ENCODE measurements at regions not wholly inside any gene's neighbourhood (a gene's known extent, or its start where the extent isn't known, plus 50 kb on each side); places are given as distances from the start of the nearest gene placed in this dataset.

- Histone ChIP-seq H2AFZ (ENCODE audit: control insufficient read depth, low read depth, low read length) (no peak overlapping the region), H3K27me3 (replicated peaks in 1 of 2; ENCODE audit: control insufficient read depth in 2 of 2, insufficient read depth in 2 of 2, low read length in 1 of 2) (peaks cover 0 to 3% of the 10 kb centered on the region in 2 experiments; a peak in 3 of 4 replicates), H3K27ac (ENCODE audit: control insufficient read depth, insufficient read depth) (no peak overlapping the region), H3K36me3 (ENCODE audit: control insufficient read depth in 2 of 2, insufficient read depth in 2 of 2, low read length in 1 of 2) (no peaks in the 10 kb centered on the region), H3K9me3 (replicated peaks; ENCODE audit: control insufficient read depth, insufficient read depth, low read length) (no peaks in the 10 kb centered on the region), H3K79me2 (ENCODE audit: control insufficient read depth, insufficient read depth, low read length) (no peaks in the 10 kb centered on the region), H3K4me3 (no peak overlapping the region), H4K20me1 (ENCODE audit: control insufficient read depth, insufficient read depth) (no peaks in the 10 kb centered on the region; the same call in 1 of the 2 replicates), H3K4me1 (ENCODE audit: control insufficient read depth, insufficient read depth, low read length) (no peaks in the 10 kb centered on the region), H3K9ac (ENCODE audit: control insufficient read depth, insufficient read depth, low read length) (no peak overlapping the region), H3K4me2 (ENCODE audit: control insufficient read depth, insufficient read depth) (no peak overlapping the region)
- intact Hi-C loops (cut with micrococcal nuclease; ENCODE audit: unreplicated experiment), result no loop called here
- ChIA-PET CTCF (no interaction called here), POLR2A (no interaction called here), RAD21 (ENCODE audit: unreplicated experiment) (no interaction called here), SMC1A (ENCODE audit: uncharacterized antibody, unreplicated experiment) (no interaction called here)
- 26% methylated on average over 22 of the region's 22 CpGs for WGBS (ENCODE audit: insufficient coverage, insufficient replicate concordance, low lambda C conversion rate, missing lambda C conversion rate)
- TF ChIP-seq, protein P1, sequence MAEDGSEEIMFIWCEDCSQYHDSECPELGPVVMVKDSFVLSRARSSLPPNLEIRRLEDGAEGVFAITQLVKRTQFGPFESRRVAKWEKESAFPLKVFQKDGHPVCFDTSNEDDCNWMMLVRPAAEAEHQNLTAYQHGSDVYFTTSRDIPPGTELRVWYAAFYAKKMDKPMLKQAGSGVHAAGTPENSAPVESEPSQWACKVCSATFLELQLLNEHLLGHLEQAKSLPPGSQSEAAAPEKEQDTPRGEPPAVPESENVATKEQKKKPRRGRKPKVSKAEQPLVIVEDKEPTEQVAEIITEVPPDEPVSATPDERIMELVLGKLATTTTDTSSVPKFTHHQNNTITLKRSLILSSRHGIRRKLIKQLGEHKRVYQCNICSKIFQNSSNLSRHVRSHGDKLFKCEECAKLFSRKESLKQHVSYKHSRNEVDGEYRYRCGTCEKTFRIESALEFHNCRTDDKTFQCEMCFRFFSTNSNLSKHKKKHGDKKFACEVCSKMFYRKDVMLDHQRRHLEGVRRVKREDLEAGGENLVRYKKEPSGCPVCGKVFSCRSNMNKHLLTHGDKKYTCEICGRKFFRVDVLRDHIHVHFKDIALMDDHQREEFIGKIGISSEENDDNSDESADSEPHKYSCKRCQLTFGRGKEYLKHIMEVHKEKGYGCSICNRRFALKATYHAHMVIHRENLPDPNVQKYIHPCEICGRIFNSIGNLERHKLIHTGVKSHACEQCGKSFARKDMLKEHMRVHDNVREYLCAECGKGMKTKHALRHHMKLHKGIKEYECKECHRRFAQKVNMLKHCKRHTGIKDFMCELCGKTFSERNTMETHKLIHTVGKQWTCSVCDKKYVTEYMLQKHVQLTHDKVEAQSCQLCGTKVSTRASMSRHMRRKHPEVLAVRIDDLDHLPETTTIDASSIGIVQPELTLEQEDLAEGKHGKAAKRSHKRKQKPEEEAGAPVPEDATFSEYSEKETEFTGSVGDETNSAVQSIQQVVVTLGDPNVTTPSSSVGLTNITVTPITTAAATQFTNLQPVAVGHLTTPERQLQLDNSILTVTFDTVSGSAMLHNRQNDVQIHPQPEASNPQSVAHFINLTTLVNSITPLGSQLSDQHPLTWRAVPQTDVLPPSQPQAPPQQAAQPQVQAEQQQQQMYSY (CRISPR knock-in tag; IDR thresholded peaks at IDR 0.05), result no peak
- TF ChIP-seq POU2F2 (IDR thresholded peaks at IDR 0.05; ENCODE audit: borderline replicate concordance, low read depth, low read length) (no peak), YY1 (IDR thresholded peaks at IDR 0.05; ENCODE audit: low read depth, low read length) (no peak), GATAD2B (conservative IDR thresholded peaks at IDR 0.05; ENCODE audit: low read depth) (no peak), JUNB (IDR thresholded peaks at IDR 0.05) (no peak), FOS (IDR thresholded peaks at IDR 0.05; ENCODE audit: borderline replicate concordance, extremely low read depth, insufficient read length) (no peak), STAT1 (conservative IDR thresholded peaks at IDR 0.05) (no peak), NFXL1 (IDR thresholded peaks at IDR 0.05; ENCODE audit: borderline replicate concordance) (no peak), SREBF1 (IDR thresholded peaks at IDR 0.05; ENCODE audit: low read length) (no peak), EZH2 (IDR thresholded peaks at IDR 0.05; ENCODE audit: borderline replicate concordance, control insufficient read depth, low read depth, low read length) (no peak), ZNF24 (IDR thresholded peaks at IDR 0.05) (no peak), EED (IDR thresholded peaks at IDR 0.05; ENCODE audit: low read depth) (no peak), SREBF2 (IDR thresholded peaks at IDR 0.05; ENCODE audit: low read length) (no peak), WRNIP1 (IDR thresholded peaks at IDR 0.05; ENCODE audit: borderline replicate concordance, low read depth, low read length) (no peak), SIN3A (IDR thresholded peaks at IDR 0.05; ENCODE audit: low read depth, low read length) (no peak)
- TF ChIP-seq, protein P2, sequence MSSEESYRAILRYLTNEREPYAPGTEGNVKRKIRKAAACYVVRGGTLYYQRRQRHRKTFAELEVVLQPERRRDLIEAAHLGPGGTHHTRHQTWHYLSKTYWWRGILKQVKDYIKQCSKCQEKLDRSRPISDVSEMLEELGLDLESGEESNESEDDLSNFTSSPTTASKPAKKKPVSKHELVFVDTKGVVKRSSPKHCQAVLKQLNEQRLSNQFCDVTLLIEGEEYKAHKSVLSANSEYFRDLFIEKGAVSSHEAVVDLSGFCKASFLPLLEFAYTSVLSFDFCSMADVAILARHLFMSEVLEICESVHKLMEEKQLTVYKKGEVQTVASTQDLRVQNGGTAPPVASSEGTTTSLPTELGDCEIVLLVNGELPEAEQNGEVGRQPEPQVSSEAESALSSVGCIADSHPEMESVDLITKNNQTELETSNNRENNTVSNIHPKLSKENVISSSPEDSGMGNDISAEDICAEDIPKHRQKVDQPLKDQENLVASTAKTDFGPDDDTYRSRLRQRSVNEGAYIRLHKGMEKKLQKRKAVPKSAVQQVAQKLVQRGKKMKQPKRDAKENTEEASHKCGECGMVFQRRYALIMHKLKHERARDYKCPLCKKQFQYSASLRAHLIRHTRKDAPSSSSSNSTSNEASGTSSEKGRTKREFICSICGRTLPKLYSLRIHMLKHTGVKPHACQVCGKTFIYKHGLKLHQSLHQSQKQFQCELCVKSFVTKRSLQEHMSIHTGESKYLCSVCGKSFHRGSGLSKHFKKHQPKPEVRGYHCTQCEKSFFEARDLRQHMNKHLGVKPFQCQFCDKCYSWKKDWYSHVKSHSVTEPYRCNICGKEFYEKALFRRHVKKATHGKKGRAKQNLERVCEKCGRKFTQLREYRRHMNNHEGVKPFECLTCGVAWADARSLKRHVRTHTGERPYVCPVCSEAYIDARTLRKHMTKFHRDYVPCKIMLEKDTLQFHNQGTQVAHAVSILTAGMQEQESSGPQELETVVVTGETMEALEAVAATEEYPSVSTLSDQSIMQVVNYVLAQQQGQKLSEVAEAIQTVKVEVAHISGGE (CRISPR knock-in tag; IDR thresholded peaks at IDR 0.05), result no peak
- FAIRE-seq (no peak), ATAC-seq (no peak), DNase-seq (ENCODE audit: low read depth, low spot score) (no peak)
- BruUV-seq (replicated peaks), result no TSS peak
- in situ Hi-C loops (cut with MboI), result no loop called here
These were observed 82.4 kb upstream of the RTL6 start for GRCh38 chr22:44580176-44581095.
